ENCODE measurements at regions not wholly inside any gene's neighbourhood (a gene's known extent, or its start where the extent isn't known, plus 50 kb on each side); places are given as distances from the start of the nearest gene placed in this dataset.

DNA sequence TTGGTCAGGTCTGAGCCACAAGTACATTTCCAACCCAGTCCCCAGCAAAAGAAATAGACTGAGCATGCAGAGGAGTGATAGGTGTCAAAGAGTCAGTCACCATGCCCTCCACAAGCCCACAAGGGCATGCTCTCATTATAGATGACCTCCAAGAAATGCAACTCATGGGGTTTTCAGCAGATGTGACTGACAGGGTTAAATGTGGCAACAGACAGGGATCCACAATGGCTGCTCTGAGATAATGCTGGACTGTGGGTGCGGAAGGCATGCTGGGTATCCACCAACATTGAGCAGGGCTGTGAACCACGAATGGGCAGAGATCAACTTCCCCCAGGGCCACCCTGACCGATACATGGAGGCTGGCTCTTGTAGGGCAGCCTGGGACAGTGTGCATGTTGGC lies 115.8 kb downstream of the BCOR start:
- no peak for DNase-seq (ENCODE audit: low spot score)

DNA sequence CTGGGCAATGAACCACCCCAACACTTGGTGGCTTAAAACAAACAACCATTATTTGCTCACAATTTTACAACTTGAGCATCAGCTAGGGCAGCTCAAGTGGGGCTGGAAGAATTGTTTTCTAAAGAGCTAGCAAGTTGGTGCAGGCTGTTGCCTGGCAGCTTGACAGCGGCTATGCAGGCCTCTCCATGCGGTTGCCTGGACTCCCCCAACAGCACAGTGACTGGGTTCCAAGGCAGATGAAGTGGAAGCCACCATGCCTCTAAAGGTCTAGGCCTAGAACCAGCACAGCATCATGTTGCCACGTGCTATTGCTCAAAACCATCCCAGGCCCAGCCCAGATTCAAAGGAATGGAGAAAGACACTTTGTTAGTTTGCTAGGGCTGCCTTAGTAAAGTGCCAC lies 114.8 kb downstream of the BCOR start:
- DNase-seq (ENCODE audit: low spot score) = no peak

DNA sequence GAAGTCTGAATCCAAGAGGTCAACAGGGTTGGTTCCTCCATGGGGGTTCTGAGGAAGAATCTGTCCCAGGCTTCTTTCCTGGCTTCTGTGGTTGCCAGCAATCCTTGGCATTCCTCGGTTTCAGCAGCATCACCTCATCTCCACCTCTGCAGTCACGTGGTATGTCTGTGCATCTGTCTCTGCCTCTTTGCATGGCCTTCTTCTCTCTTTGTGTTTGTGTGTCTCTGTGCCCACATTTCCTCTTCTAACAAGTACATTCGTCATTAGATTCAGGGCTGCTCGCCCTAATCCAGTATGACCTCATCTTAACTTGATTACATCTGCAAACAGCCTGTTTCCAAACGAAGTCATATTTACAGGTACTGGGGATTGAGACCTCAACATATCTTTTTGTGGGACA lies 114.0 kb downstream of the BCOR start:
- DNase-seq (ENCODE audit: low spot score) = peak; percentile 64

DNA sequence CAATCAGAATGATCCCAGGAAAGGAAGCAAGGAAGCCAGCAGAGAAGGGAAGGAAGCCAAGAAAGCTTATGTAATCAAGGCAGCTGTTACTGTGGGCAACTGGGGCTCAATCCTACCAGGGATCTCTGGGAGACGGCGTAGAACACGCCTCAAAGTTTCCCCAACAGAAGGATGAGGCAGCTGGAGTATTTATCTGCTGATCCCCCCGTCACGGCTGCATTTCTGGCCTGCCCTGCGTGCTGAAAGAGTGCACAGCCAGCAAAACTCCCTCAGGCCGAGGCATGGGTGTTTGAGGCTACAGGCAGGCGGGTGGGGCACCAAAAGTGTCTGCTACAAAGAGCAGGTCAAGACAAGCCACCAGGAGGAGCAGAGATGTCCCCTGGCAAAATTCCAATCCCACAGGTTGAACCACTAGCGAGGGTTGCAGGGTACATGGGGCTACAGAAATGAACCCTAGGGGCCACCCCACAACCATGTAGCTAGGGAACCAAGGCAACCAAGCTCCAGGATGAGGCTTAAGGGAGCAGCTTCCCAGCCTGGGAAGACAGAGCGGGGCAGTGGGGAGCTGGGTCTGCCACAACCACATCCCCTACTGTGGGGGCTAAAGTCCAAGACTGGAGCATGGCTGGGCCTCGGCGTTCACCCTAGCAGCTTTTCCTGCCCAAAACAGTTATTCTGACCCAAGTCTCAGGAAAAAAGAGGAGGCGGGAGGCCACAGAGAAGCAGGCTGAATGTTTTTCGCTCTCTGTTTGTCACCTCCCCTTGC lies 113.4 kb downstream of the BCOR start:
- DNase-seq (ENCODE audit: low spot score) = peak; percentile 51

DNA sequence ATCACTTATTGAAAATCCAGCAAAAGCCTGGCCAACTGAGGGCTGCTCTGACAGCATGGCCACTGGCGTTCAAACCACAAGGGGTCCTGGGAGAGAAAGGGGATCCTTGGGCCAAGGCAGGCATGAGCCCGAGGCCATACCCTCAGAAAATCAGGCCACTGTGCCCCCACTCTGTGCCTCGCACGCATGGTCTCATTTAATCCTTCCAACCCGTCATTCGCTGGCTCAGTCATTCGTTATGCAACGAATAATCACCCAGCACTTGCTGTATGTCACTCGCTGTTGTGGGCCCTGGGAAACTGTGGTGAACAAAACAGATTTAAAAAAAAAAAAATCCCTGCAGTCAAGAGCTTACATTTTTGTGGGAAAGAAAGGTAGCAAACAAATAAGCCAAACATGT lies 112.7 kb downstream of the BCOR start:
- no peak for DNase-seq (ENCODE audit: low spot score)

DNA sequence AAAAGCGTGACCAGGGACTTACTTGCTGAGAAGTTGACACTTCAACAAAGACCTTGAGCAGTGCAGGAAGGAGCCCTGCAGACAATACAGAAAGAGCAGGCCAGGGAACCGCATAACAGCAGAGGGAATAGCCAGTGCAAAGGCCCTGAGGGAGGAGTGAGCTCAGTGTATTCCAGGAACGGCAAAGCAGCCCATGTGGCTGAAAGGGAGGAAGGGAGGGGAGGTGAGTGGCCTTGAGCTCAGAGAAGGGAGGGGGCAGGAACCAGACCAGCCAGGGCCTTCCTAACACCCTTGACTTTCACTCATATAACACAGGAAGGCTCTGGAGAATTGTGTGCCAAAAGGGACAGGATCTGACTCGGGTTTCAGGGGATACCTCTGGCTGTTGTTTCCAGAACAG lies 112.2 kb downstream of the BCOR start:
- no peak for DNase-seq (ENCODE audit: low spot score)

DNA sequence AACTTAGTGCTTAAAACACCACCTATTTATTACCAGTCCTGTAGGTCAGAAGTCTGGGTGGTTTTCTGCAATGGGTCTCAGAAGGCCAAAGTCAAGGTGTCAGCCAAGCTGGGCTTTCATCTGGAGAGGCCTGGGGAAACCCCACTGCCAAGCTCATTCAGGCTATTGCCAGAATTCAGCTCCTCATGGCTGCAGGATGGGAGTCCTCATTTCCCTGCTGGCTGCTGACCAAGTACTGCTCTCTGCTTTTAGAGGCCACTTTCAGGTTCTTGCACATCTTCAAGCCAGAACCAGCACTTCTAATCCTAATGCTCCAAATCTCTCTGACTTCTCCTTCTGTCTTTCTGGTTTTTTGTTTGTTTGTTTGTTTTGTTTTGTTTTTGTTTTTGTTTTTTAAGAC lies 109.3 kb downstream of the BCOR start:
- DNase-seq (ENCODE audit: low spot score) = no peak

DNA sequence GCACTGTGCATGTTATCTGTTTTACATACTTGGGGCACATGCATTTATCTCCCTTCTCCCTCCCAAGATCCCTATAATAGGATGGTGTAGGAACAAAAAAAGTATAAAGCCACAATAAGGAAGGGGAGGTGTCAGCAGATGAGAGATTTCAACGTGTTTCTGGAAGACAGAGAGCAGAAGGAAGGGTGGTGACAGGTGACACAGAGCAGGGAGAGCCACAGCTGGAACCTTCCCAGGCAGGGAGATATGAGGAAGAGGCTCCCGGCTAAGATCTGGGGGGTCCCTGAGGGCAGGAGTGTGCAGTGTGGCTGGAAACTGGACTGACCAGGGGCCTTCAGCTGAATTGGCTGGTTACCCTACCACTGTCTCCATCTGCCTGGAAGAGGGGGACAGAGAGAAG lies 107.4 kb downstream of the BCOR start:
- DNase-seq (ENCODE audit: low spot score) = no peak

DNA sequence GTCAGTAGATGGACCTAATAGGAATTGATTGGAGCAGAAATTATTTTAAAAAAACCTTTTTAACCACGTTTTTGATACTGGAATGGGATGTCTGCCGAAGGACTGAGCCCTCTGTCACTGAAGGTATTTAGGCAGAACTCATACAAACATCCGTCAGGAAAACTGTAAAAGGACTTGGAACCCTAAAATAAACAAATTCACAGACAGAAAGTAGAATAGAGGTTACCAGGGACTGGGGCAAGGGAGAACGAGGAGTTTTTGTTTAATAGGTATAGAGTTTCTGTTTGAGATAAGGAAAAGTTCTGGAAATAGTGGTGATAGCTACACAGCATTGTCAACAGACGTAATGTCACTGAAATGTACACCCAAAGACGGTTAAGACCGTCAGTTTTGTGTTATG lies 105.5 kb downstream of the BCOR start:
- DNase-seq (ENCODE audit: low spot score) = no peak

DNA sequence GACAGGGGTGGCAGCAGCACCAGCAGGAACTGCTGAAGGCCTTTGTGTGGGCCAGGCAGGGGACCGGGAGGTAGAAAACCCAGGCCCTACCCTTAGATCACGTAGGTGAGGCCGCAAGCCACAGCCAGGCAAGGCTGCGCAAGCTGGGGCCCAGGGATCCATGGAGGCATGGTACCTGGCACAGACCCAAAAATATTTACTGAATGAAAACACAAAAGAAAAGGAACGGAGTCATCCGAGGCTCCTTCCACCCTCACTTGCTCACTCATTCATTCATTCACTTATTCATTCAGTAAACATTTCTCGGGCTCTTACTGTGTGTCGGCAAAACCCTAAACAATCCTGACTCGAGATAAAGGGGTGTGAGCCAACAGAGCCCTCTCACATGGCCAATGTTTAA lies 102.3 kb downstream of the BCOR start:
- no peak for DNase-seq (ENCODE audit: low spot score)

DNA sequence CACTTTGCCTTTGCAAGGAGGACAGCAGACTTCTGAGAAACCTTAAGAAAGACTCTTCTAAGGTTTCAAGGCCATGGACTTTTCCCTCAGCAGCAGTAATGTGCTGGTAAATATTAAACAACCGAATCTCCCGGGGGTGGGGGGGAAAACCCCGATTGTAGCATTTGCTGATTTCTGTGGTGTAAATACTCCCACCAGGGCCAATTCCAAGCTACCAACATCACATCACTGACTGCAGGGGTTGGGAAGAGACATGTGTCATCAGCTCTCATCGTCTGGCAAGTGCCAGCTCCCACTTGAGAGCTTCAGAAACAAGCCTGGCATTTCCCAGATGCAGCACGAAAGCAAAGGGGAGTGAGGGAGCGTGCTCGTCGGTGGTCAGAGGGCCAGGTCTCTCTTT lies 101.2 kb downstream of the BCOR start:
- no peak for DNase-seq (ENCODE audit: low spot score)

DNA sequence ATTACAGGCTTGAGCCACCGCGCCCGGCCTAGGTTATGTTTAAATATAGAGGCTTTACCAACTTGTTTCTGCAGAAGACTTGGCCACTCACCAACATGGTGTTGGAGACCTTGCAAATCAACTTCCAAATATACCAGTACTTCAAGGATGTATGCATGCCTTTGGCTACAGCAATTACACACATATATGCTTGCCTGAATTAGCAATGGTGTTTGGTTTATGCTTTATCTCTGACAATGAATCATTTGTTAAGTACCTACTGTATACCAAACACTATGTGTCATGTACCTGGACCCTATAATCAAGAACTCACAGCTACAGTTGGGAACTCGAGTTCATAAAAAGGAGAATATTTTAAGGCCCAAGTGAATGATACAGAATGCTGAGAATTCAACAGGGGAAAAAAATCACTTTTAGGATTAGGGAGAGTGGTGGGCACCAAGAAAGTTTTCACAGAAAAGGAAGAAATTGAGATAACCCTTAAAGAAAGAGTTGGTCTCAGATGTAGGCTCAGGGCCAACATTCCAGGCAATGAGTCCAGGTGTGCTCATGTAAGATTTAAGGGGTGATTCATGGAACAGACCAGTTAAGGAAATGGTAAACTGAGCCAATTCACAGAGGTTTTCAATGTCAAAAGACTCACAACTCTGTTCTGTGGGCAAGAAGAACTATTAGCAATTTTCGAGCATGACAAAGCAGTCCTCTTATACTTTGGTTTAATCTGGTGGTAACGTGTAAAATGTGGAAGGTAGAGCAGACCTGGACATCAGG lies 98.9 kb downstream of the BCOR start:
- DNase-seq (ENCODE audit: low spot score) = no peak
